ENCODE measurements at regions not wholly inside any gene's neighbourhood (a gene's known extent, or its start where the extent isn't known, plus 50 kb on each side); places are given as distances from the start of the nearest gene placed in this dataset.

- no peaks in the 10 kb centered on the region for H3K4me1 ChIP-seq (ENCODE audit: insufficient read depth, low read length)
- no peak overlapping the region for H3K56ac ChIP-seq (ENCODE audit: insufficient read length, low read depth, low read length)
- no peaks in the 10 kb centered on the region for H3K27me3 ChIP-seq (ENCODE audit: insufficient read depth, low read length)
- H2BK20ac ChIP-seq (ENCODE audit: low read depth, low read length, poor library complexity, severe bottlenecking): no peak overlapping the region
- no peak for DNase-seq
- H3K23me2 ChIP-seq (ENCODE audit: insufficient read length, low read depth, low read length, poor library complexity, severe bottlenecking): no peaks in the 10 kb centered on the region
- H4K91ac ChIP-seq (ENCODE audit: insufficient read length, low read depth, low read length): no peak overlapping the region
- no peak overlapping the region for H3T11ph ChIP-seq (ENCODE audit: low read length)
- H2BK12ac ChIP-seq (ENCODE audit: insufficient read length, low read depth, low read length): no peak overlapping the region
- H3K14ac ChIP-seq (ENCODE audit: insufficient read depth, low read length): no peak overlapping the region
- H4K20me1 ChIP-seq (ENCODE audit: control insufficient read depth, insufficient read depth, insufficient read length): no peaks in the 10 kb centered on the region
- no peaks in the 10 kb centered on the region; a peak in 1 of 7 replicates for H3K36me3 Mint-ChIP-seq (ENCODE audit: insufficient read depth in 1 of 3, low read depth in 3 of 3)
- H3K23ac ChIP-seq (ENCODE audit: insufficient read length, low read depth, low read length): no peak overlapping the region
- H3K18ac ChIP-seq (ENCODE audit: insufficient read length, low read depth, low read length): no peak overlapping the region
- no peak overlapping the region for H2AFZ ChIP-seq (ENCODE audit: low read length)
- H3K79me1 ChIP-seq (ENCODE audit: insufficient read depth, low read depth, low read length, poor library complexity, severe bottlenecking): no peaks in the 10 kb centered on the region
- H3K4ac ChIP-seq (ENCODE audit: low read depth, low read length): no peak overlapping the region
- H3K27ac Mint-ChIP-seq: peak overlapping the region in 1 of 3 experiments; percentile 70; a peak in 2 of 7 replicates
- no peak for TF ChIP-seq CTCF (conservative IDR thresholded peaks at IDR 0.05)
- no peak overlapping the region for H3K4me3 Mint-ChIP-seq
- H2BK120ac ChIP-seq (ENCODE audit: low read depth, low read length, poor library complexity, severe bottlenecking): no peak overlapping the region
- H4K8ac ChIP-seq (replicated peaks; ENCODE audit: insufficient read length, low read depth, low read length): no peak overlapping the region
- no CpG with 5 or more reads among the region's 5 CpGs for WGBS (ENCODE audit: extremely low coverage, insufficient read length, low lambda C conversion rate)
- no peak overlapping the region for H3K27ac ChIP-seq (ENCODE audit: insufficient read length, low read depth, low read length)
- H4K5ac ChIP-seq (ENCODE audit: insufficient read length, low read depth, low read length): no peak overlapping the region
- H3K9ac ChIP-seq (ENCODE audit: extremely low read depth, insufficient read length, low read length): no peak overlapping the region
- no peaks in the 10 kb centered on the region for H3K9me3 ChIP-seq (ENCODE audit: control insufficient read depth, low read depth, low read length)
- H2BK15ac ChIP-seq (ENCODE audit: low read depth, low read length): no peak overlapping the region
- peaks cover 5% of the 10 kb centered on the region in 2 experiments for H3K4me1 Mint-ChIP-seq
- H2BK5ac ChIP-seq (ENCODE audit: insufficient read length, low read length): no peak overlapping the region
- H3K4me2 ChIP-seq (ENCODE audit: insufficient read depth, insufficient read length, low read length): no peak overlapping the region
- H3K79me2 ChIP-seq (ENCODE audit: insufficient read depth, low read length): no peaks in the 10 kb centered on the region
- H3K9me3 Mint-ChIP-seq: no peaks in the 10 kb centered on the region
- H2AK5ac ChIP-seq (ENCODE audit: insufficient read length, low read length): no peak overlapping the region
- peaks cover 4% of the 10 kb centered on the region for H3K27me3 Mint-ChIP-seq (ENCODE audit: low read depth)
Observed at GRCh38 chr1:172834609-172835008, 175.7 kb downstream of the FASLG start.

All from H9 (cell line).